ENCODE measurements at regions not wholly inside any gene's neighbourhood (a gene's known extent, or its start where the extent isn't known, plus 50 kb on each side); places are given as distances from the start of the nearest gene placed in this dataset.

DNA sequence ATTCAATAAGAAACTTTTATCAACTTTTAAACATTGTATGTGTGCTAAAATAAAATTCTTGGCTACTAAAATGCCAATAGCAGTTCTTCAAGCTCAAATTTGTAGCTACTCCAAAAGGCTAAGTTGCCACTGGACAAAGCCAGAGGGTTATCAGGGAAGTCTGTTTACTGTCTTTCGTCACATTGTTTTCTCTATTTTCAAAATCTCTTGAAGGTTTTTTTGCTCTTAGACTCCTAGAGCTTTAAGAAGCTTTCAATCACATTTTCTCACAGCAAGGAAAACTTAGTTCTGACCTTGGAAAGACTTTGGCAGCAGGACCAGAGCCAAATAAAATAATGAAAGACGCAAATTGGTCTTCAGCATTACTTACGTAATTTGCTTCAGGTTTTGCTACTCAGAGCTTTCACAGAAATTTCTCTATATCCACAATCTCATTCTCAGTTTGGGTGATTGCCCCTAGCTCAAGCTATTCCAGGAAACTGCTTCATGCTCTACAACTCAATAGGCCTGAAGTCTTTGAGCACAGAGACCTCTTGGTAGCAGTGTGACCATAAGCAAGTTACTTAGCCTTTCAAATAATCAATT is 257.7 kb downstream of the GABRG2 start:
- TF ChIP-seq POLR2A (IDR thresholded peaks at IDR 0.05; ENCODE audit: low read length) (no peak), REST (IDR thresholded peaks at IDR 0.05) (no peak), KDM1A (IDR thresholded peaks at IDR 0.05; ENCODE audit: low read depth) (no peak), BHLHE40 (IDR thresholded peaks at IDR 0.05; ENCODE audit: low read depth, low read length) (no peak), HOXA7 (CRISPR knock-in tag; IDR thresholded peaks at IDR 0.05) (no peak), HDAC2 (IDR thresholded peaks at IDR 0.05) (no peak), CBX2 (IDR thresholded peaks at IDR 0.05; ENCODE audit: borderline replicate concordance, low read depth) (no peak), JUN (IDR thresholded peaks at IDR 0.05) (no peak), EP300 (IDR thresholded peaks at IDR 0.05) (no peak)
- TF ChIP-seq, protein P1, sequence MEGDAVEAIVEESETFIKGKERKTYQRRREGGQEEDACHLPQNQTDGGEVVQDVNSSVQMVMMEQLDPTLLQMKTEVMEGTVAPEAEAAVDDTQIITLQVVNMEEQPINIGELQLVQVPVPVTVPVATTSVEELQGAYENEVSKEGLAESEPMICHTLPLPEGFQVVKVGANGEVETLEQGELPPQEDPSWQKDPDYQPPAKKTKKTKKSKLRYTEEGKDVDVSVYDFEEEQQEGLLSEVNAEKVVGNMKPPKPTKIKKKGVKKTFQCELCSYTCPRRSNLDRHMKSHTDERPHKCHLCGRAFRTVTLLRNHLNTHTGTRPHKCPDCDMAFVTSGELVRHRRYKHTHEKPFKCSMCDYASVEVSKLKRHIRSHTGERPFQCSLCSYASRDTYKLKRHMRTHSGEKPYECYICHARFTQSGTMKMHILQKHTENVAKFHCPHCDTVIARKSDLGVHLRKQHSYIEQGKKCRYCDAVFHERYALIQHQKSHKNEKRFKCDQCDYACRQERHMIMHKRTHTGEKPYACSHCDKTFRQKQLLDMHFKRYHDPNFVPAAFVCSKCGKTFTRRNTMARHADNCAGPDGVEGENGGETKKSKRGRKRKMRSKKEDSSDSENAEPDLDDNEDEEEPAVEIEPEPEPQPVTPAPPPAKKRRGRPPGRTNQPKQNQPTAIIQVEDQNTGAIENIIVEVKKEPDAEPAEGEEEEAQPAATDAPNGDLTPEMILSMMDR (IDR thresholded peaks at IDR 0.05) = no peak
- TF ChIP-seq, protein P2, sequence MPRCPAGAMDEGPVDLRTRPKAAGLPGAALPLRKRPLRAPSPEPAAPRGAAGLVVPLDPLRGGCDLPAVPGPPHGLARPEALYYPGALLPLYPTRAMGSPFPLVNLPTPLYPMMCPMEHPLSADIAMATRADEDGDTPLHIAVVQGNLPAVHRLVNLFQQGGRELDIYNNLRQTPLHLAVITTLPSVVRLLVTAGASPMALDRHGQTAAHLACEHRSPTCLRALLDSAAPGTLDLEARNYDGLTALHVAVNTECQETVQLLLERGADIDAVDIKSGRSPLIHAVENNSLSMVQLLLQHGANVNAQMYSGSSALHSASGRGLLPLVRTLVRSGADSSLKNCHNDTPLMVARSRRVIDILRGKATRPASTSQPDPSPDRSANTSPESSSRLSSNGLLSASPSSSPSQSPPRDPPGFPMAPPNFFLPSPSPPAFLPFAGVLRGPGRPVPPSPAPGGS (IDR thresholded peaks at IDR 0.05) = no peak
- TF ChIP-seq, protein P3, sequence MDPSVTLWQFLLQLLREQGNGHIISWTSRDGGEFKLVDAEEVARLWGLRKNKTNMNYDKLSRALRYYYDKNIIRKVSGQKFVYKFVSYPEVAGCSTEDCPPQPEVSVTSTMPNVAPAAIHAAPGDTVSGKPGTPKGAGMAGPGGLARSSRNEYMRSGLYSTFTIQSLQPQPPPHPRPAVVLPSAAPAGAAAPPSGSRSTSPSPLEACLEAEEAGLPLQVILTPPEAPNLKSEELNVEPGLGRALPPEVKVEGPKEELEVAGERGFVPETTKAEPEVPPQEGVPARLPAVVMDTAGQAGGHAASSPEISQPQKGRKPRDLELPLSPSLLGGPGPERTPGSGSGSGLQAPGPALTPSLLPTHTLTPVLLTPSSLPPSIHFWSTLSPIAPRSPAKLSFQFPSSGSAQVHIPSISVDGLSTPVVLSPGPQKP (IDR thresholded peaks at IDR 0.05; ENCODE audit: low read depth, low read length) = no peak
